HG02973 (cell line): ENCODE measurements at regions not wholly inside any gene's neighbourhood (a gene's known extent, or its start where the extent isn't known, plus 50 kb on each side); places are given as distances from the start of the nearest gene placed in this dataset.

Experiments used
- ATAC-seq: cut with Tn5 transposase; IDR thresholded peaks from one replicate; pipeline ENCODE4 v1.9.1; 2021; ENCODE audit warnings: moderate library complexity; ENCODE audit not compliant: unreplicated experiment

GRCh38 chr14:62244221-62244620 lies 482.0 kb downstream of the SNAPC1 start:
- no peak for ATAC-seq

GRCh38 chr14:62247266-62247665 lies 485.0 kb downstream of the SNAPC1 start:
- no peak for ATAC-seq

GRCh38 chr14:62251237-62251636 lies 489.0 kb downstream of the SNAPC1 start:
- no peak for ATAC-seq

- ATAC-seq = no peak
These were observed 491.0 kb downstream of the SNAPC1 start for GRCh38 chr14:62253171-62253570.

GRCh38 chr14:62253911-62254310 lies 491.7 kb downstream of the SNAPC1 start:
- no peak for ATAC-seq

GRCh38 chr14:62269204-62269603 lies 507.0 kb downstream of the SNAPC1 start:
- no peak for ATAC-seq

- ATAC-seq = no peak
These were observed 508.0 kb downstream of the SNAPC1 start for GRCh38 chr14:62270236-62270635.

- no peak for ATAC-seq
These were observed 518.1 kb downstream of the SNAPC1 start for GRCh38 chr14:62280366-62280765.

- no peak for ATAC-seq
These were observed 521.6 kb downstream of the SNAPC1 start for GRCh38 chr14:62283837-62284236.

GRCh38 chr14:62289471-62289870 lies 527.3 kb downstream of the SNAPC1 start:
- no peak for ATAC-seq

GRCh38 chr14:62301080-62301479 lies 538.9 kb downstream of the SNAPC1 start:
- no peak for ATAC-seq

- ATAC-seq = no peak
These were observed 539.7 kb downstream of the SNAPC1 start for GRCh38 chr14:62301911-62302310.

GRCh38 chr14:62303437-62303836 lies 541.2 kb downstream of the SNAPC1 start:
- no peak for ATAC-seq

GRCh38 chr14:62304257-62304656 lies 542.0 kb downstream of the SNAPC1 start:
- ATAC-seq = no peak

GRCh38 chr14:62307844-62308243 lies 545.6 kb downstream of the SNAPC1 start:
- ATAC-seq = no peak

GRCh38 chr14:62308316-62308715 lies 546.1 kb downstream of the SNAPC1 start:
- no peak for ATAC-seq

- ATAC-seq = no peak
These were observed 546.7 kb downstream of the SNAPC1 start for GRCh38 chr14:62308891-62309290.

- ATAC-seq = no peak
These were observed 551.0 kb downstream of the SNAPC1 start for GRCh38 chr14:62313212-62313611.

- ATAC-seq = no peak
These were observed 552.0 kb downstream of the SNAPC1 start for GRCh38 chr14:62314221-62314620.

GRCh38 chr14:62314871-62315270 lies 552.7 kb downstream of the SNAPC1 start:
- ATAC-seq = no peak

- ATAC-seq = no peak
These were observed 553.4 kb downstream of the SNAPC1 start for GRCh38 chr14:62315631-62316030.

GRCh38 chr14:62322216-62322615 lies 560.0 kb downstream of the SNAPC1 start:
- no peak for ATAC-seq

- no peak for ATAC-seq
These were observed 567.2 kb downstream of the SNAPC1 start for GRCh38 chr14:62329427-62329826.

GRCh38 chr14:62347562-62348011 lies 585.4 kb downstream of the SNAPC1 start:
- no peak for ATAC-seq
